GM18508 (cell line): ENCODE measurements at regions not wholly inside any gene's neighbourhood (a gene's known extent, or its start where the extent isn't known, plus 50 kb on each side); places are given as distances from the start of the nearest gene placed in this dataset.
"Not testable (repeated sequence)": the region's sequence is repeated elsewhere in the genome, so short reads cannot be mapped to it uniquely, and the experiment has no call there.

Source experiments
- ATAC-seq: cut with Tn5 transposase; IDR thresholded peaks from one replicate; pipeline ENCODE4 v1.9.1; 2021; ENCODE audit warnings: moderate number of reproducible peaks; ENCODE audit not compliant: insufficient read depth, unreplicated experiment

- ATAC-seq: no peak
Measured at GRCh38 chr9:102518324-102518723, 476.8 kb upstream of the CYLC2 start.

- ATAC-seq: no peak
Measured at GRCh38 chr9:102514541-102514940, 480.6 kb upstream of the CYLC2 start.

- ATAC-seq: no peak
Measured at GRCh38 chr9:102507044-102507687, 488.0 kb upstream of the CYLC2 start.

GRCh38 chr9:102506406-102506805, 488.7 kb upstream of the CYLC2 start:
- ATAC-seq: no peak

GRCh38 chr9:102499468-102499867, 495.7 kb upstream of the CYLC2 start:
- ATAC-seq: no peak

GRCh38 chr9:102497709-102498108, 497.4 kb upstream of the CYLC2 start:
- ATAC-seq: no peak

- not testable (repeated sequence) for ATAC-seq
Measured at GRCh38 chr9:102486976-102487375, 508.2 kb upstream of the CYLC2 start.

GRCh38 chr9:102483651-102484050, 511.5 kb upstream of the CYLC2 start:
- ATAC-seq: no peak

GRCh38 chr9:102482776-102483175, 512.4 kb upstream of the CYLC2 start:
- no peak for ATAC-seq

- no peak for ATAC-seq
Measured at GRCh38 chr9:102479191-102479590, 515.9 kb upstream of the CYLC2 start.

GRCh38 chr9:102474357-102474756, 520.8 kb upstream of the CYLC2 start:
- no peak for ATAC-seq

- not testable (repeated sequence) for ATAC-seq
Measured at GRCh38 chr9:102469430-102469829, 525.7 kb upstream of the CYLC2 start.

- ATAC-seq: no peak
Measured at GRCh38 chr9:102461156-102461819, 533.8 kb upstream of the CYLC2 start.

- ATAC-seq: no peak
Measured at GRCh38 chr9:102459828-102460227, 535.3 kb upstream of the CYLC2 start.

GRCh38 chr9:102456562-102456961, 538.6 kb upstream of the CYLC2 start:
- no peak for ATAC-seq

- ATAC-seq: no peak
Measured at GRCh38 chr9:102445906-102446305, 549.2 kb upstream of the CYLC2 start.

- no peak for ATAC-seq
Measured at GRCh38 chr9:102445181-102445747, 549.9 kb upstream of the CYLC2 start.

- ATAC-seq: no peak
Measured at GRCh38 chr9:102439583-102439982, 555.5 kb upstream of the CYLC2 start.

- ATAC-seq: not testable (repeated sequence)
Measured at GRCh38 chr9:102436599-102436998, 558.5 kb upstream of the CYLC2 start.

- no peak for ATAC-seq
Measured at GRCh38 chr9:102435427-102435826, 559.7 kb upstream of the CYLC2 start.

GRCh38 chr9:102434545-102434944, 560.6 kb upstream of the CYLC2 start:
- ATAC-seq: no peak

GRCh38 chr9:102428305-102428704, 566.8 kb upstream of the CYLC2 start:
- no peak for ATAC-seq
